ENCODE measurements at regions not wholly inside any gene's neighbourhood (a gene's known extent, or its start where the extent isn't known, plus 50 kb on each side); places are given as distances from the start of the nearest gene placed in this dataset.
"Not testable (repeated sequence)": the region's sequence is repeated elsewhere in the genome, so short reads cannot be mapped to it uniquely, and the experiment has no call there.

GRCh38 chr20:29763821-29764511 is 1493.5 kb upstream of the DEFB115 start:
- DNase-seq: no peak

GRCh38 chr20:29764922-29765610 is 1492.4 kb upstream of the DEFB115 start:
- not testable (repeated sequence) for DNase-seq

GRCh38 chr20:29778033-29778432 is 1479.4 kb upstream of the DEFB115 start:
- DNase-seq: not testable (repeated sequence)

- not testable (repeated sequence) for DNase-seq
Measured at GRCh38 chr20:29781217-29781616, 1476.2 kb upstream of the DEFB115 start.

GRCh38 chr20:29781891-29782290 is 1475.6 kb upstream of the DEFB115 start:
- DNase-seq: not testable (repeated sequence)

- DNase-seq: not testable (repeated sequence)
Measured at GRCh38 chr20:29787456-29787855, 1470.0 kb upstream of the DEFB115 start.

- no peak for DNase-seq
Measured at GRCh38 chr20:29790510-29790909, 1467.0 kb upstream of the DEFB115 start.

GRCh38 chr20:29831508-29831907 is 1426.0 kb upstream of the DEFB115 start:
- not testable (repeated sequence) for DNase-seq

GRCh38 chr20:29868014-29868413 is 1389.5 kb upstream of the DEFB115 start:
- not testable (repeated sequence) for DNase-seq

- DNase-seq: not testable (repeated sequence)
Measured at GRCh38 chr20:29868688-29869087, 1388.8 kb upstream of the DEFB115 start.

GRCh38 chr20:29871816-29872215 is 1385.6 kb upstream of the DEFB115 start:
- not testable (repeated sequence) for DNase-seq

- DNase-seq: peak; percentile 12
Measured at GRCh38 chr20:29873946-29874345, 1383.5 kb upstream of the DEFB115 start.

- no peak for DNase-seq
Measured at GRCh38 chr20:29874476-29875202, 1382.8 kb upstream of the DEFB115 start.

- DNase-seq: not testable (repeated sequence)
Measured at GRCh38 chr20:29875321-29876083, 1382.0 kb upstream of the DEFB115 start.

- not testable (repeated sequence) for DNase-seq
Measured at GRCh38 chr20:29876084-29876910, 1381.2 kb upstream of the DEFB115 start.

- no peak for DNase-seq
Measured at GRCh38 chr20:29876911-29877285, 1380.6 kb upstream of the DEFB115 start.

GRCh38 chr20:29877411-29878280 is 1379.8 kb upstream of the DEFB115 start:
- DNase-seq: not testable (repeated sequence)

GRCh38 chr20:29878281-29878741 is 1379.2 kb upstream of the DEFB115 start:
- no peak for DNase-seq

GRCh38 chr20:29878777-29879442 is 1378.6 kb upstream of the DEFB115 start:
- no peak for DNase-seq

Data from muscle of arm (tissue), 1 donor.